Fibroblast of lung (primary cell): ENCODE measurements at regions not wholly inside any gene's neighbourhood (a gene's known extent, or its start where the extent isn't known, plus 50 kb on each side); places are given as distances from the start of the nearest gene placed in this dataset.

Experiments used
- DNase-seq, 2 donors: peaks; one replicate each; pipeline versions ENCODE4 v3.0.0 to v3.0.0-alpha.2; 2010; ENCODE audit warnings: low read depth in 2 of 2
- H2AFZ ChIP-seq: 2 replicates; pipeline ENCODE4 v1.5.1; 2012; ENCODE audit warnings: low read length, control low read depth, inconsistent platforms
- H3K27ac ChIP-seq: 2 replicates; pipeline ENCODE4 v1.5.1; 2011; ENCODE audit warnings: low read length, control low read depth; ENCODE audit not compliant: insufficient read depth
- H3K27me3 ChIP-seq: 2 replicates; pipeline ENCODE4 v1.5.1; 2011; ENCODE audit warnings: mild to moderate bottlenecking, low read length; ENCODE audit not compliant: control insufficient read depth, insufficient read depth
- H3K36me3 ChIP-seq: 2 replicates; pipeline ENCODE4 v1.5.1; 2011; ENCODE audit warnings: low read length; ENCODE audit not compliant: control insufficient read depth, insufficient read depth
- H3K4me1 ChIP-seq: 2 replicates; pipeline ENCODE4 v1.5.1; 2011; ENCODE audit warnings: low read length; ENCODE audit not compliant: control insufficient read depth, insufficient read depth; ENCODE audit errors: extremely low read depth
- H3K4me2 ChIP-seq: 2 replicates; pipeline ENCODE4 v1.5.1; 2011; ENCODE audit warnings: low read length, control low read depth; ENCODE audit not compliant: insufficient read depth; ENCODE audit errors: extremely low read depth
- H3K4me3 ChIP-seq, 4 experiments: fragments of 200-600 bp in 1 of 4; sonication (generic) in 1 of 4; replicated peaks in 1 of 4; 2 replicates each; pipeline ENCODE4 v1.5.1; 2011 to 2016; ENCODE audit warnings: low read length in 4 of 4, low read depth in 3 of 4, mild to moderate bottlenecking in 3 of 4, control low read depth in 2 of 4, inconsistent platforms in 1 of 4, mixed read lengths in 1 of 4; ENCODE audit not compliant: insufficient read depth in 1 of 4; ENCODE audit errors: control extremely low read depth in 1 of 4
- H3K79me2 ChIP-seq: 2 replicates; pipeline ENCODE4 v1.5.1; 2012; ENCODE audit warnings: mild to moderate bottlenecking, low read length, inconsistent platforms; ENCODE audit not compliant: control insufficient read depth, insufficient read depth
- H3K9ac ChIP-seq: 2 replicates; pipeline ENCODE4 v1.5.1; 2011; ENCODE audit warnings: mild to moderate bottlenecking, low read length, control low read depth; ENCODE audit not compliant: insufficient read depth
- H3K9me3 ChIP-seq: 2 replicates; pipeline ENCODE4 v1.5.1; 2012; ENCODE audit warnings: low read depth, low read length; ENCODE audit not compliant: control insufficient read depth, insufficient read depth
- H4K20me1 ChIP-seq: 2 replicates; pipeline ENCODE4 v1.5.1; 2011; ENCODE audit warnings: low read length; ENCODE audit not compliant: control insufficient read depth, insufficient read depth; ENCODE audit errors: extremely low read depth
- CTCF ChIP-seq, 2 donors: IDR thresholded peaks in 1 of 2; conservative IDR thresholded peaks in 1 of 2; 1 replicate in 1 of 2; 2 replicates in 1 of 2; pipeline ENCODE4 v1.5.1; 2011 to 2012; ENCODE audit warnings: low read length in 2 of 2, control low read depth in 1 of 2, inconsistent platforms in 1 of 2, low read depth in 1 of 2, mild to moderate bottlenecking in 1 of 2
- EZH2 ChIP-seq: IDR thresholded peaks from 2 replicates; pipeline ENCODE4 v1.5.1; 2012; ENCODE audit warnings: low read length, control low read depth, mild to moderate bottlenecking; ENCODE audit errors: missing control alignments

- no peaks in the 10 kb centered on the region for H3K4me1 ChIP-seq
- no peak overlapping the region for H3K27ac ChIP-seq
- TF ChIP-seq EZH2 (no peak), CTCF (conservative IDR thresholded peaks at IDR 0.05 in 1 of 2, IDR thresholded peaks at IDR 0.05 in 1 of 2; ENCODE audit: low read depth in 1 of 2, low read length in 2 of 2) (no peak)
- no peaks in the 10 kb centered on the region for H3K79me2 ChIP-seq
- no peaks in the 10 kb centered on the region for H3K36me3 ChIP-seq
- no peak overlapping the region for H3K4me2 ChIP-seq
- no peak overlapping the region for H2AFZ ChIP-seq
- no peak overlapping the region for H3K4me3 ChIP-seq
- H4K20me1 ChIP-seq = no peaks in the 10 kb centered on the region
- H3K27me3 ChIP-seq = no peaks in the 10 kb centered on the region
- DNase-seq = no peak
- H3K9ac ChIP-seq = no peak overlapping the region
- no peaks in the 10 kb centered on the region for H3K9me3 ChIP-seq
Observed at GRCh38 chr1:4071653-4072052, 171.6 kb upstream of the C1orf174 start.

GRCh38 chr1:4072481-4073153 is 172.5 kb upstream of the C1orf174 start:
- no peak overlapping the region for H3K9ac ChIP-seq
- H3K9me3 ChIP-seq = no peaks in the 10 kb centered on the region
- no peaks in the 10 kb centered on the region for H3K4me1 ChIP-seq
- no peak overlapping the region for H3K4me3 ChIP-seq
- no peak for DNase-seq
- H2AFZ ChIP-seq = no peak overlapping the region
- H4K20me1 ChIP-seq = no peaks in the 10 kb centered on the region
- H3K4me2 ChIP-seq = no peak overlapping the region
- H3K36me3 ChIP-seq = no peaks in the 10 kb centered on the region
- H3K27me3 ChIP-seq = no peaks in the 10 kb centered on the region
- TF ChIP-seq EZH2 (no peak), CTCF (conservative IDR thresholded peaks at IDR 0.05 in 1 of 2, IDR thresholded peaks at IDR 0.05 in 1 of 2; ENCODE audit: low read depth in 1 of 2, low read length in 2 of 2) (no peak)
- H3K27ac ChIP-seq = no peak overlapping the region
- no peaks in the 10 kb centered on the region for H3K79me2 ChIP-seq

GRCh38 chr1:4075436-4076225 is 175.6 kb upstream of the C1orf174 start:
- no peak overlapping the region for H2AFZ ChIP-seq
- no peaks in the 10 kb centered on the region for H3K27me3 ChIP-seq
- no peaks in the 10 kb centered on the region for H3K4me1 ChIP-seq
- no peaks in the 10 kb centered on the region for H3K36me3 ChIP-seq
- no peak overlapping the region for H3K4me2 ChIP-seq
- H3K79me2 ChIP-seq = no peaks in the 10 kb centered on the region
- no peaks in the 10 kb centered on the region for H3K9me3 ChIP-seq
- TF ChIP-seq CTCF (conservative IDR thresholded peaks at IDR 0.05 in 1 of 2, IDR thresholded peaks at IDR 0.05 in 1 of 2; ENCODE audit: low read depth in 1 of 2, low read length in 2 of 2) (no peak), EZH2 (no peak)
- no peak overlapping the region for H3K27ac ChIP-seq
- H3K9ac ChIP-seq = no peak overlapping the region
- no peak for DNase-seq
- no peaks in the 10 kb centered on the region for H4K20me1 ChIP-seq
- H3K4me3 ChIP-seq = no peak overlapping the region
